Hematopoietic multipotent progenitor cell treated with erythropoietin and hydrocortisone succinate and interleukin-3 and kit ligand, for 8 days (in vitro differentiated cells): ENCODE measurements at regions not wholly inside any gene's neighbourhood (a gene's known extent, or its start where the extent isn't known, plus 50 kb on each side); places are given as distances from the start of the nearest gene placed in this dataset.
A peak's percentile ranks its signal among the peaks of the same experiment; 100 is the strongest.
"Not testable (repeated sequence)": the region's sequence is repeated elsewhere in the genome, so short reads cannot be mapped to it uniquely, and the experiment has no call there.

Experiments
- DNase-seq: peaks from one replicate; pipeline ENCODE4 v3.0.0-alpha.2; 2015

- no peak for DNase-seq
Observed at GRCh38 chr10:91091780-91092179, 128.7 kb upstream of the PCGF5 start.

- peak; percentile 59 for DNase-seq
Observed at GRCh38 chr10:91096274-91096673, 124.2 kb upstream of the PCGF5 start.

- DNase-seq: no peak
Observed at GRCh38 chr10:91097313-91097712, 123.2 kb upstream of the PCGF5 start.

GRCh38 chr10:91098021-91098420 is 122.4 kb upstream of the PCGF5 start:
- DNase-seq: not testable (repeated sequence)

GRCh38 chr10:91103384-91104192 is 116.9 kb upstream of the PCGF5 start:
- DNase-seq: peak; percentile 93

- no peak for DNase-seq
Observed at GRCh38 chr10:91104193-91105041, 116.0 kb upstream of the PCGF5 start.

GRCh38 chr10:91105269-91105668 is 115.2 kb upstream of the PCGF5 start:
- no peak for DNase-seq

- DNase-seq: no peak
Observed at GRCh38 chr10:91108820-91109219, 111.6 kb upstream of the PCGF5 start.

- DNase-seq: no peak
Observed at GRCh38 chr10:91111060-91111459, 109.4 kb upstream of the PCGF5 start.

GRCh38 chr10:91115618-91116390 is 104.7 kb upstream of the PCGF5 start:
- no peak for DNase-seq

GRCh38 chr10:91117505-91117904 is 103.0 kb upstream of the PCGF5 start:
- DNase-seq: no peak

GRCh38 chr10:91120348-91120747 is 100.1 kb upstream of the PCGF5 start:
- no peak for DNase-seq

GRCh38 chr10:91123261-91123660 is 97.2 kb upstream of the PCGF5 start:
- no peak for DNase-seq

GRCh38 chr10:91124016-91124415 is 96.4 kb upstream of the PCGF5 start:
- no peak for DNase-seq

GRCh38 chr10:91126471-91126870 is 94.0 kb upstream of the PCGF5 start:
- DNase-seq: no peak

GRCh38 chr10:91127341-91128082 is 93.0 kb upstream of the PCGF5 start:
- no peak for DNase-seq

GRCh38 chr10:91135113-91135512 is 85.3 kb upstream of the PCGF5 start:
- no peak for DNase-seq

GRCh38 chr10:91137011-91137643 is 83.3 kb upstream of the PCGF5 start:
- no peak for DNase-seq

GRCh38 chr10:91137822-91138221 is 82.6 kb upstream of the PCGF5 start:
- no peak for DNase-seq

GRCh38 chr10:91140995-91141549 is 79.4 kb upstream of the PCGF5 start:
- DNase-seq: no peak

GRCh38 chr10:91144961-91145360 is 75.5 kb upstream of the PCGF5 start:
- no peak for DNase-seq

- DNase-seq: no peak
Observed at GRCh38 chr10:91146146-91146545, 74.3 kb upstream of the PCGF5 start.
